CD4-positive, alpha-beta memory T cell (primary cell): ENCODE measurements at regions not wholly inside any gene's neighbourhood (a gene's known extent, or its start where the extent isn't known, plus 50 kb on each side); places are given as distances from the start of the nearest gene placed in this dataset.
"Not testable (repeated sequence)": the region's sequence is repeated elsewhere in the genome, so short reads cannot be mapped to it uniquely, and the experiment has no call there.

Experiments
- CTCF ChIA-PET: fragments of 350-600 bp; sonication (Branson Sonifier 250); formaldehyde crosslinking; loops from one replicate; lab custom pipeline; 2021; ENCODE audit warnings: inconsistent platforms; ENCODE audit not compliant: partially characterized antibody; lab: Charles Lee
- POLR2A ChIA-PET: fragments of 350-600 bp; sonication (Branson Sonifier 250); formaldehyde crosslinking; loops from one replicate; lab custom pipeline; 2021; ENCODE audit not compliant: partially characterized antibody; lab: Charles Lee
- DNase-seq, 5 donors: peaks; one replicate each; pipeline versions ENCODE4 v3.0.0 to v3.0.0-alpha.2; 2020 to 2022; ENCODE audit warnings: mixed read lengths in 1 of 5
- H3K27ac ChIP-seq: one replicate; pipeline ENCODE4 v1.7.0; 2013; ENCODE audit warnings: low read depth, low read length
- H3K27me3 ChIP-seq: 2 replicates; pipeline ENCODE4 v1.7.0; 2013; ENCODE audit warnings: mild to moderate bottlenecking, low read length, moderate library complexity; ENCODE audit not compliant: insufficient read depth
- H3K36me3 ChIP-seq: 2 replicates; pipeline ENCODE4 v1.7.0; 2013; ENCODE audit warnings: mild to moderate bottlenecking, low read length, moderate library complexity; ENCODE audit not compliant: insufficient read depth
- H3K4me1 ChIP-seq: 2 replicates; pipeline ENCODE4 v1.7.0; 2013; ENCODE audit warnings: mild to moderate bottlenecking, low read length, moderate library complexity; ENCODE audit not compliant: insufficient read depth
- H3K4me3 ChIP-seq, 2 donors: one replicate each; pipeline ENCODE4 v1.7.0; 2013; ENCODE audit warnings: low read length in 2 of 2, mild to moderate bottlenecking in 1 of 2
- H3K9me3 ChIP-seq, 2 donors: one replicate each; pipeline ENCODE4 v1.7.0; 2013; ENCODE audit warnings: low read length in 2 of 2, control low read depth in 1 of 2; ENCODE audit not compliant: control insufficient read depth in 1 of 2
- H3K27ac Mint-ChIP-seq, 7 donors: one replicate each; pipeline ENCODE4 v1.8.0; 2020 to 2021; ENCODE audit warnings: mixed read lengths in 7 of 7, mild to moderate bottlenecking in 6 of 7, inconsistent platforms in 3 of 7, moderate library complexity in 3 of 7
- H3K27me3 Mint-ChIP-seq, 2 donors: one replicate each; pipeline ENCODE4 v1.8.0; 2020 to 2021; ENCODE audit warnings: mixed read lengths in 2 of 2
- H3K36me3 Mint-ChIP-seq, 2 donors: one replicate each; pipeline ENCODE4 v1.8.0; 2020 to 2021; ENCODE audit warnings: mixed read lengths in 2 of 2, inconsistent platforms in 1 of 2, mild to moderate bottlenecking in 1 of 2
- H3K4me1 Mint-ChIP-seq, 4 donors: one replicate each; pipeline ENCODE4 v1.8.0; 2020 to 2021; ENCODE audit warnings: mixed read lengths in 4 of 4, mild to moderate bottlenecking in 1 of 4
- H3K4me3 Mint-ChIP-seq, 8 donors: one replicate each; pipeline ENCODE4 v1.8.0; 2020 to 2021; ENCODE audit warnings: mixed read lengths in 8 of 8, mild to moderate bottlenecking in 7 of 8, moderate library complexity in 6 of 8, inconsistent platforms in 3 of 8
- H3K9me3 Mint-ChIP-seq, 8 donors: one replicate each; pipeline ENCODE4 v1.8.0; 2020 to 2021; ENCODE audit warnings: mixed read lengths in 8 of 8, mild to moderate bottlenecking in 5 of 8, inconsistent platforms in 3 of 8, moderate library complexity in 1 of 8
- intact Hi-C: fragments of 100-400 bp; cut with micrococcal nuclease; formaldehyde crosslinking; loops from one replicate; pipeline ENCODE4 v1.15.1; 2023

DNA sequence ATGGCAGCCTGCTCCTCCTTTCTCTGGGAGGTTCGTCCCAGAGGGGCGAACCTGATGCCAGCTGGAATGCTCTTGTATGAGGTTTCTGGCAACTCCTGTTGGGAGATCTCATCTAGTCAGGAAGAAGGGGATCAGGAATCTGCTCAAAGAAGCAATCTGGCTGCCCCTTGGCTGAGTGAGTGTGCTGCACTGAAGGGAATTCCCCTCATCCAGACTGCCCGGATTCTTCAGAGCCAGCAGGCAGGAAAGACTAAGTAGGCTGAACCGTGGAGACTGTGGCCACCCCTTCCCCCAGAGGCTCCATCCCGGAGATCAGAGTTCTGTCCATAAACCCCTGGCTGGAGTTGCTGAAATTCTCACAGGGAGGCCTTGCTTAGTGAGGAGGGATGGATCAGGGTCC is 476.0 kb downstream of the CSNK1G3 start:
- H3K4me3 ChIP-seq, result no peak overlapping the region

DNA sequence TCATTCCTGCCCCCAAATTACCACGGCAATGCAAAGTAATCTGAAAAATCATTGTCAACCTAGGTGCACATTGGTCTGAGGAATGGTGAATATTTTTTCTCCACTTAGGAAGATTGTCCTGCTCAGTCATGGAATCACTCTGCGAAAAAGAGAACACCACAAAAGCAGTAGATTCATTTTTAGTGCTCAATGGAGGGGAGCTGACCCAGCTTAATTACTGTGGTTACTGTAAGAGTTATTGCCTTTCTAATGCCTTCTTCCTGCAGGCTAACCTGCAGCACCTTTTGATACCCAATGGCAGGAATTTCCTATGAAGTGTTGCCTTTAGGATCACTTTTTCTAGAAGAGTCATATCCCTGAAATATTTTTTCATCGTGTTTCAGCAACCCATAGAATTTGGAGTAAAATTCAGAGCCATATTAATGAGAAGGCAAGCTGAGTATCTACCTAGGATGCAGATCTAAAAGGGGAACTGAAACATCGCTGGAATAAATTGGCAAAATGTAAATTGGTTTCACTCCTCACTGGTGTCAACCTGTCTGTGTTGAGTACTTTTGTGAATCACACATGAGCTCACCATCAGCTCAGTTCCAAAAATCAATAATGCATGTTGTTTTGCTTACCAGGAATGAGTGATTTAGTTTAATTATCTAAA is 464.5 kb downstream of the CSNK1G3 start:
- H3K36me3 Mint-ChIP-seq, result no peaks in the 10 kb centered on the region
- Histone ChIP-seq H3K36me3 (no peaks in the 10 kb centered on the region), H3K27me3 (no peaks in the 10 kb centered on the region), H3K27ac (no peak overlapping the region), H3K9me3 (no peaks in the 10 kb centered on the region), H3K4me1 (no peaks in the 10 kb centered on the region), H3K4me3 (no peak overlapping the region)
- DNase-seq, result no peak
- H3K4me3 Mint-ChIP-seq, result no peak overlapping the region
- intact Hi-C loops, result no loop called here
- ChIA-PET POLR2A (no interaction called here), CTCF (no interaction called here)
- H3K9me3 Mint-ChIP-seq, result peaks cover 0 to 11% (median 6%) of the 10 kb centered on the region in 8 donors
- no peaks in the 10 kb centered on the region for H3K27me3 Mint-ChIP-seq
- no peaks in the 10 kb centered on the region for H3K4me1 Mint-ChIP-seq
- H3K27ac Mint-ChIP-seq, result no peak overlapping the region

More for the DNA sequence above, 476.0 kb downstream of the CSNK1G3 start:
- H3K27me3 Mint-ChIP-seq, result no peaks in the 10 kb centered on the region
- intact Hi-C loops, result no loop called here
- Histone ChIP-seq H3K27me3 (no peaks in the 10 kb centered on the region), H3K4me1 (no peaks in the 10 kb centered on the region), H3K9me3 (no peaks in the 10 kb centered on the region), H3K36me3 (no peaks in the 10 kb centered on the region), H3K27ac (no peak overlapping the region)
- no peak for DNase-seq
- H3K4me1 Mint-ChIP-seq, result no peaks in the 10 kb centered on the region
- no peaks in the 10 kb centered on the region for H3K36me3 Mint-ChIP-seq
- H3K4me3 Mint-ChIP-seq, result no peak overlapping the region
- no peak overlapping the region for H3K27ac Mint-ChIP-seq
- CTCF ChIA-PET, result no interaction called here
- POLR2A ChIA-PET, result no interaction called here
- H3K9me3 Mint-ChIP-seq, result peaks cover under 1 to 27% (median 14%) of the 10 kb centered on the region in 8 donors

DNA sequence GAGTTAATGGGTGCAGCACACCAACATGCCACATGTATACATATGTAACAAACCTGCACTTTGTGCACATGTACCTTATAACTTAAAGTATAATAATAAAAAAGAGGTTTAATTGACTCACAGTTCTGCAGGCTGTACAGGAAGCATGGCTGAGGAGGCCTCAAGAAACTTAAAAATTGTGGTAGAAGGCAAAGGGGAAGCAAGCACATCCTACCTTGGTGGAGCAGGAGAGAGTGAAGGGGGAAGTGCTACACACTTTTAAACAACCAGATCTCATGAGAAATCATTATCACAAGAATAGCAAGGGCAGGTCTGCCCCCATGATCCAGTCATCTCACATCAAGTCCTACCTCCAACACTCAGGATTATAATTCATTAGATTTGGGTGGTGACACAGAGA is 463.5 kb downstream of the CSNK1G3 start:
- DNase-seq, POLR2A ChIA-PET, H3K4me1 Mint-ChIP-seq, H3K27me3 ChIP-seq, H3K36me3 ChIP-seq, H3K9me3 ChIP-seq, CTCF ChIA-PET, H3K4me1 ChIP-seq, H3K27ac Mint-ChIP-seq, H3K4me3 ChIP-seq, H3K27me3 Mint-ChIP-seq, intact Hi-C loops, H3K27ac ChIP-seq, H3K4me3 Mint-ChIP-seq, H3K36me3 Mint-ChIP-seq: not testable (repeated sequence)
- H3K9me3 Mint-ChIP-seq, result peaks cover 0 to 15% (median 6%) of the 10 kb centered on the region in 8 donors

DNA sequence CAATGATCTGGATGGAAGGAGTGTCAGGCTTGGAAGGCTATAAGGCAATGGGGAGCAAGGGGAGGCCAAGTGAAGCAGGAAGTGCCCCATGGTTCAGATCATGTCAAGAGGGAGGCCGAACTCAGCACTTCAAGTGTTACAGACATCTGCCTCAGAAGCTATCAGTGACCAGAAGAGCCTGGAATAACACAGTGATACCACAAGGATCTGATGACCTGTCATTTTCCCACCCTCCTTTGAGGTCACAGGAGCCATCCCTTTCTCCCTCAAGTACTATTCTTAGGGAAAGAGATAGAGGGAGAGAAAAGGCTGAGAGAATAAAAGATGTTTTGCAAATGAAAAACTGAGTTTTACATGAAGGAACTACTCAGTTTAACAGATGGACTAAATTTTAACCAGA is 454.8 kb downstream of the CSNK1G3 start:
- no peak overlapping the region for H3K27ac ChIP-seq
- no peak overlapping the region for H3K27ac Mint-ChIP-seq
- no peak overlapping the region for H3K4me3 Mint-ChIP-seq
- intact Hi-C loops, result no loop called here
- H3K36me3 ChIP-seq, result no peaks in the 10 kb centered on the region
- ChIA-PET POLR2A (no interaction called here), CTCF (no interaction called here)
- no peaks in the 10 kb centered on the region for H3K4me1 ChIP-seq
- H3K36me3 Mint-ChIP-seq, result no peaks in the 10 kb centered on the region
- no peak overlapping the region for H3K4me3 ChIP-seq
- H3K4me1 Mint-ChIP-seq, result no peaks in the 10 kb centered on the region
- H3K27me3 Mint-ChIP-seq, result no peaks in the 10 kb centered on the region
- no peaks in the 10 kb centered on the region for H3K27me3 ChIP-seq
- no peaks in the 10 kb centered on the region for H3K9me3 ChIP-seq
- DNase-seq, result no peak
- H3K9me3 Mint-ChIP-seq, result peaks cover 0 to 9% (median 4%) of the 10 kb centered on the region in 8 donors

DNA sequence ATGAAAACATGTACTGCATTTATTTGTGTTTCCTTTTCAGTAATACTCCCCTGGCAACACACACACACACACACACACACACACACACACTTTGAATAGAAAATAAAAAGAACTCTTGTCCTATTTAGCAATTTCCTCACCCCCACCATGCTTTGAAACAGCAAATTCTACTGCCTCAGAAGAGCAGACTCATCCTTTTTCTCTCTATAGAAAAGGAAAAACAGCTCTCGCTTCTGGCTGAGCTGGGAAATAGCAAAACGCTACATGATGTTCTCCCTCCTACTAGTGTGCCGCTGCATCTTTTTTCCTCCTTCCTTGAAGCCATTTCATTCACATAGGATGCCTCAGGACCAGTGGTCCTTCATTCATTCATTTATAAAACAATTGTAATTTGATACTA is 453.6 kb downstream of the CSNK1G3 start:
- CTCF ChIA-PET, result no interaction called here
- Histone ChIP-seq H3K4me1 (no peaks in the 10 kb centered on the region), H3K27ac (no peak overlapping the region), H3K4me3 (no peak overlapping the region), H3K9me3 (no peaks in the 10 kb centered on the region), H3K36me3 (no peaks in the 10 kb centered on the region), H3K27me3 (no peaks in the 10 kb centered on the region)
- Mint-ChIP-seq H3K4me1 (no peaks in the 10 kb centered on the region), H3K9me3 (peaks cover 2 to 6% (median 4%) of the 10 kb centered on the region in 8 donors), H3K36me3 (no peaks in the 10 kb centered on the region), H3K27ac (no peak overlapping the region), H3K27me3 (no peaks in the 10 kb centered on the region), H3K4me3 (no peak overlapping the region)
- POLR2A ChIA-PET, result no interaction called here
- intact Hi-C loops, result no loop called here
- no peak for DNase-seq

DNA sequence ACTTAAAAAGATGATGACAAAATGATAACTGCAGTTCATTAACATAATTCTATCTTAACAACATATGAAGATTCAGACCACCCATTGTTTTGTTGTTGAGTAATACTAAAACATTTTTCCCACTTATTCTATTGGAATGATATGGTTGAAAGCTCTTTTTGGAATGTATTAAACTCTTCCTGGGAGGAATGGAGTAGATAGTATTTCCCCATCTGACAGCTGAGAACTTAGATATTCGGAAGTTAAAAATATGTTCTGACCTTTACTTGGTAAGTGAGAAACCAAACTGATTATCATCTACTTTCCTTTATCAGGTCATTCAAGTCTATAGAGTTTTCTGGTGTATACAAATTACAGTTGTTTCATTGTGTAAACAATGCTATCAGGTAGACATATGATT is 452.9 kb downstream of the CSNK1G3 start:
- ChIA-PET POLR2A (no interaction called here), CTCF (no interaction called here)
- H3K4me3 ChIP-seq, result no peak overlapping the region
- no peak overlapping the region for H3K27ac Mint-ChIP-seq
- H3K9me3 Mint-ChIP-seq, result peaks cover 2 to 8% (median 4%) of the 10 kb centered on the region in 8 donors
- H3K27me3 Mint-ChIP-seq, result no peaks in the 10 kb centered on the region
- H3K36me3 Mint-ChIP-seq, result no peaks in the 10 kb centered on the region
- H3K4me3 Mint-ChIP-seq, result no peak overlapping the region
- H3K9me3 ChIP-seq, result no peaks in the 10 kb centered on the region
- H3K4me1 Mint-ChIP-seq, result no peaks in the 10 kb centered on the region
- no peaks in the 10 kb centered on the region for H3K36me3 ChIP-seq
- no peaks in the 10 kb centered on the region for H3K4me1 ChIP-seq
- no peak for DNase-seq
- H3K27ac ChIP-seq, result no peak overlapping the region
- H3K27me3 ChIP-seq, result no peaks in the 10 kb centered on the region
- intact Hi-C loops, result no loop called here

DNA sequence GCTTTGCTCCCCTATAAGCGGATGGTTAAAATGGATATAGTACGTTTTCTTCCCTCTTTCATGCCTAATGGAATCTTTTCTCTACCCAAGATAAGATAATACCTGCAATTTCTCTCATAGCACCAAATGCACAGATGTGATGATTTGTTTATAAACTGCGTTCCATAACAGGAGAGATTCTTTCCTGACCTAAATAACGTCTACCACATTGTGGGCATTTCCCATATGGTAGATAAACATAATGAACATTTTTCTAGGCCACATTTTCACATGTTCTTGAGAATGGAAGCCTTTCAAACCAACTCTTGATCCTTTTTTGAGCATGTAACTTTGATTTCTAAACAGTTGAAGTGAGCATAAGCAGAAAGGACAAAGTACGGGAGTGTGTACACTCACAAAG is 448.5 kb downstream of the CSNK1G3 start:
- Histone ChIP-seq H3K9me3 (no peaks in the 10 kb centered on the region), H3K4me1 (no peaks in the 10 kb centered on the region), H3K36me3 (no peaks in the 10 kb centered on the region), H3K27ac (no peak overlapping the region), H3K27me3 (no peaks in the 10 kb centered on the region), H3K4me3 (no peak overlapping the region)
- DNase-seq, result no peak
- Mint-ChIP-seq H3K27me3 (no peaks in the 10 kb centered on the region), H3K4me3 (no peak overlapping the region), H3K4me1 (no peaks in the 10 kb centered on the region), H3K9me3 (peaks cover 0 to 10% (median 3%) of the 10 kb centered on the region in 8 donors), H3K27ac (no peak overlapping the region), H3K36me3 (no peaks in the 10 kb centered on the region)
- ChIA-PET CTCF (no interaction called here), POLR2A (no interaction called here)
- intact Hi-C loops, result no loop called here

DNA sequence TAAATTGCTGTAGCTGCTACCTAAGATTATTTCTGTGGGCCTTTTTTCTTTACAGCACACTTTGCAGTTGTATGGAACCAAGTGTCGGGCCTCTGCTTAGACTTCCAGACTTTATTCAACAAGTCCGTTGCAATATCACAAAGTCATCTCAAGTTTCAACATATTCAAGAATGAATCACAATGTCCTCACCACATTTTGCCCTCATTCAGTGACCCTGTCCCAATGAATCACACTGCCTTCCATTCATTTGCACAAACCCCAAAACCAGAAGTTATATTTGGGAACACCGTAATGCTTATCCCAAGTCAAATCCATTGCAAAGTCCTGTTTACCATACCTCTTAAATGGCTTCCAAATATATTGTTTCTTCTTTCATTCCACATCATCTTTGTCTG is 439.6 kb downstream of the CSNK1G3 start:
- no peaks in the 10 kb centered on the region for H3K36me3 Mint-ChIP-seq
- H3K4me3 Mint-ChIP-seq, result no peak overlapping the region
- Histone ChIP-seq H3K27me3 (no peaks in the 10 kb centered on the region), H3K36me3 (no peaks in the 10 kb centered on the region), H3K27ac (no peak overlapping the region), H3K4me1 (no peaks in the 10 kb centered on the region), H3K4me3 (no peak overlapping the region), H3K9me3 (no peaks in the 10 kb centered on the region)
- CTCF ChIA-PET, result no interaction called here
- H3K9me3 Mint-ChIP-seq, result peaks cover 3 to 16% (median 6%) of the 10 kb centered on the region in 8 donors
- no peaks in the 10 kb centered on the region for H3K27me3 Mint-ChIP-seq
- intact Hi-C loops, result no loop called here
- no peak for DNase-seq
- H3K27ac Mint-ChIP-seq, result no peak overlapping the region
- POLR2A ChIA-PET, result no interaction called here
- no peaks in the 10 kb centered on the region for H3K4me1 Mint-ChIP-seq
